ENCODE measurements at regions not wholly inside any gene's neighbourhood (a gene's known extent, or its start where the extent isn't known, plus 50 kb on each side); places are given as distances from the start of the nearest gene placed in this dataset.

DNA sequence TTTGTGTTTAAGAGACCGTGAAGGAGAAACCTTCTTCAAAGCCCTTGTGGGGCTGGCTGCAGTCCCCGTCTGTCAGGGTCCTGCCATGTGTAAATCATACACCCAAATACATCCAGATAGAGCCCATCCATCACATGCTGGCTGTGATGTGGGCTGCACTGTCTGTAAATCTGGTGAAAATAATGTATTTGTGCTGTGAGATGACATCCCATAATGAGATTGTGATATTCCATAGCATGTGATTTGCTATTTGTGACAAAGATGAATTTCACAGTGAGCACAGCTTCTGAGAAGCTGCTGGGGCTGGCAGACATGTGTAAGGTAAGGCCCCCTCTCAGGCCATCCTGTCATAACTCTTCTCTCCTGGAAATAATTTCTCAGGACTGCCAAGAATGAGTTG lies 114.3 kb upstream of the MB21D2 start:
- TF ChIP-seq, protein P1, sequence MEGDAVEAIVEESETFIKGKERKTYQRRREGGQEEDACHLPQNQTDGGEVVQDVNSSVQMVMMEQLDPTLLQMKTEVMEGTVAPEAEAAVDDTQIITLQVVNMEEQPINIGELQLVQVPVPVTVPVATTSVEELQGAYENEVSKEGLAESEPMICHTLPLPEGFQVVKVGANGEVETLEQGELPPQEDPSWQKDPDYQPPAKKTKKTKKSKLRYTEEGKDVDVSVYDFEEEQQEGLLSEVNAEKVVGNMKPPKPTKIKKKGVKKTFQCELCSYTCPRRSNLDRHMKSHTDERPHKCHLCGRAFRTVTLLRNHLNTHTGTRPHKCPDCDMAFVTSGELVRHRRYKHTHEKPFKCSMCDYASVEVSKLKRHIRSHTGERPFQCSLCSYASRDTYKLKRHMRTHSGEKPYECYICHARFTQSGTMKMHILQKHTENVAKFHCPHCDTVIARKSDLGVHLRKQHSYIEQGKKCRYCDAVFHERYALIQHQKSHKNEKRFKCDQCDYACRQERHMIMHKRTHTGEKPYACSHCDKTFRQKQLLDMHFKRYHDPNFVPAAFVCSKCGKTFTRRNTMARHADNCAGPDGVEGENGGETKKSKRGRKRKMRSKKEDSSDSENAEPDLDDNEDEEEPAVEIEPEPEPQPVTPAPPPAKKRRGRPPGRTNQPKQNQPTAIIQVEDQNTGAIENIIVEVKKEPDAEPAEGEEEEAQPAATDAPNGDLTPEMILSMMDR (IDR thresholded peaks at IDR 0.05; ENCODE audit: low read depth, low read length), result no peak
- TF ChIP-seq EZH2phosphoT487 (IDR thresholded peaks at IDR 0.05; ENCODE audit: low read depth), result no peak
